Hepatocyte (in vitro differentiated cells): ENCODE measurements at regions not wholly inside any gene's neighbourhood (a gene's known extent, or its start where the extent isn't known, plus 50 kb on each side); places are given as distances from the start of the nearest gene placed in this dataset.

Experiments used
- DNase-seq: peaks from one replicate; pipeline ENCODE4 v3.0.0-alpha.2; 2016; ENCODE audit warnings: low spot score
- H2AFZ ChIP-seq: fragments of 200-600 bp; sonication (generic); 2 replicates; pipeline ENCODE4 v1.6.0; 2016; ENCODE audit warnings: antibody characterized with exemption, mild to moderate bottlenecking
- H3K27ac ChIP-seq: fragments of 200-600 bp; sonication (generic); 2 replicates; pipeline ENCODE4 v1.5.1; 2016; ENCODE audit warnings: mild to moderate bottlenecking
- H3K27me3 ChIP-seq: fragments of 200-600 bp; sonication (generic); 2 replicates; pipeline ENCODE4 v1.6.1; 2016
- H3K36me3 ChIP-seq: fragments of 200-600 bp; sonication (generic); replicated peaks from 2 replicates; pipeline ENCODE4 v1.5.1; 2016; ENCODE audit warnings: low read depth; ENCODE audit not compliant: insufficient read depth
- H3K4me1 ChIP-seq: fragments of 200-600 bp; sonication (generic); 2 replicates; pipeline ENCODE4 v1.5.1; 2016; ENCODE audit warnings: mild to moderate bottlenecking, moderate library complexity; ENCODE audit not compliant: insufficient read depth
- H3K4me2 ChIP-seq: fragments of 200-600 bp; sonication (generic); 2 replicates; pipeline ENCODE4 v1.6.0; 2016
- H3K4me3 ChIP-seq: fragments of 200-600 bp; sonication (generic); 2 replicates; pipeline ENCODE4 v1.5.1; 2016; ENCODE audit warnings: mild to moderate bottlenecking
- H3K79me2 ChIP-seq: fragments of 200-600 bp; sonication (generic); 2 replicates; pipeline ENCODE4 v1.6.0; 2017; ENCODE audit warnings: mild to moderate bottlenecking
- H3K9me2 ChIP-seq: fragments of 200-600 bp; sonication (generic); replicated peaks from 2 replicates; pipeline ENCODE4 v1.6.0; 2017; ENCODE audit warnings: mild to moderate bottlenecking; ENCODE audit not compliant: insufficient read depth
- H3K9me3 ChIP-seq: fragments of 200-600 bp; sonication (generic); 2 replicates; pipeline ENCODE4 v1.5.1; 2016; ENCODE audit warnings: low read depth, mild to moderate bottlenecking
- H4K20me1 ChIP-seq: fragments of 200-600 bp; sonication (generic); 2 replicates; pipeline ENCODE4 v1.6.0; 2016; ENCODE audit warnings: mild to moderate bottlenecking; ENCODE audit not compliant: insufficient read depth, poor library complexity, severe bottlenecking
- EZH2 ChIP-seq: fragments of 200-600 bp; sonication (generic); IDR thresholded peaks from 2 replicates; pipeline ENCODE4 v1.6.1; 2016; ENCODE audit warnings: antibody characterized with exemption, mild to moderate bottlenecking, borderline replicate concordance
- EZH2phosphoT487 ChIP-seq: fragments of 200-600 bp; sonication (generic); IDR thresholded peaks from one replicate; pipeline ENCODE4 v1.6.1; 2018; ENCODE audit warnings: antibody characterized with exemption, mild to moderate bottlenecking, low read depth, moderate library complexity; ENCODE audit not compliant: unreplicated experiment, severe bottlenecking
- WGBS: methylation state at CpG from one replicate; pipeline ENCODE4 v1.1.6; 2016; ENCODE audit warnings: low lambda C conversion rate; ENCODE audit errors: missing lambda C conversion rate; 5-methylcytosine and 5-hydroxymethylcytosine counted together
- TF ChIP-seq, protein P1 (sequence below): fragments of 200-600 bp; sonication (generic); IDR thresholded peaks from 2 replicates; pipeline ENCODE4 v1.5.1; 2016; ENCODE audit warnings: antibody characterized with exemption, mild to moderate bottlenecking; ENCODE audit not compliant: poor library complexity

- no peaks in the 10 kb centered on the region for H3K9me2 ChIP-seq
- no peak overlapping the region for H3K4me3 ChIP-seq
- H3K4me1 ChIP-seq: no peaks in the 10 kb centered on the region
- 6% methylated on average over 6 of the region's 14 CpGs for WGBS
- no peaks in the 10 kb centered on the region for H3K36me3 ChIP-seq
- H3K4me2 ChIP-seq: no peak overlapping the region
- no peaks in the 10 kb centered on the region for H3K79me2 ChIP-seq
- H3K27me3 ChIP-seq: peaks cover 96% of the 10 kb centered on the region
- no peak overlapping the region for H2AFZ ChIP-seq
- TF ChIP-seq EZH2phosphoT487: no peak
- TF ChIP-seq EZH2: peak; percentile 36
- TF ChIP-seq, protein P1, sequence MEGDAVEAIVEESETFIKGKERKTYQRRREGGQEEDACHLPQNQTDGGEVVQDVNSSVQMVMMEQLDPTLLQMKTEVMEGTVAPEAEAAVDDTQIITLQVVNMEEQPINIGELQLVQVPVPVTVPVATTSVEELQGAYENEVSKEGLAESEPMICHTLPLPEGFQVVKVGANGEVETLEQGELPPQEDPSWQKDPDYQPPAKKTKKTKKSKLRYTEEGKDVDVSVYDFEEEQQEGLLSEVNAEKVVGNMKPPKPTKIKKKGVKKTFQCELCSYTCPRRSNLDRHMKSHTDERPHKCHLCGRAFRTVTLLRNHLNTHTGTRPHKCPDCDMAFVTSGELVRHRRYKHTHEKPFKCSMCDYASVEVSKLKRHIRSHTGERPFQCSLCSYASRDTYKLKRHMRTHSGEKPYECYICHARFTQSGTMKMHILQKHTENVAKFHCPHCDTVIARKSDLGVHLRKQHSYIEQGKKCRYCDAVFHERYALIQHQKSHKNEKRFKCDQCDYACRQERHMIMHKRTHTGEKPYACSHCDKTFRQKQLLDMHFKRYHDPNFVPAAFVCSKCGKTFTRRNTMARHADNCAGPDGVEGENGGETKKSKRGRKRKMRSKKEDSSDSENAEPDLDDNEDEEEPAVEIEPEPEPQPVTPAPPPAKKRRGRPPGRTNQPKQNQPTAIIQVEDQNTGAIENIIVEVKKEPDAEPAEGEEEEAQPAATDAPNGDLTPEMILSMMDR: no peak
- no peak overlapping the region for H3K27ac ChIP-seq
- no peaks in the 10 kb centered on the region for H4K20me1 ChIP-seq
- no peak for DNase-seq
- no peaks in the 10 kb centered on the region for H3K9me3 ChIP-seq
These were observed 61.7 kb upstream of the PAX2 start for GRCh38 chr10:100683545-100684300.

DNA sequence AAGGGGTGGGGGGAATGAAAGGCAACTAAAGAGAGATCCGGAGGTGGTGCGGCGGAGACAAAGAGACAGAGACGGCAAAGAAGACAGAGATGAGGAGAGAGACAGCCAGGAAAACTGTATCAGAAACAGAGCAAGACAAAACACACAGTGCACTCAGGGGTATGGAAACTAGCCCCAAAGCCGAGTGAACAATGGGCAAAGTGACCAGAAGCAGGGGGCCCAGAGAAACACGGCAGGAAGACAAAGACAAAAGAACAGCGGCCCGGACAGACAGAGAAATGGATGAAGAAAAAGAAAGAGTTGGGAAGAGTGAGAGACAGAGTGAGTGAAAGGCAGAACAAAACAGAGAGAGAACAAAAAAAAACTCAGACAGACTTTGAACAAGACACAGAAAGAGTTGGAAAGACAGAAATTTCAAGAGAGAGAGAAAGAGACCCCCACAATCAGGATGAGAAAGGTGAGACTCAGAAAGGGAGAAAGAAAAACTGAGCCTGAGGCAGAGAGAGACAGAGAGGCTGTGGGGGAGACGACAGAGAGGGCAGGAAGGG lies 60.6 kb upstream of the PAX2 start:
- no peak for TF ChIP-seq EZH2
- TF ChIP-seq, protein P1: no peak
- no peak for TF ChIP-seq EZH2phosphoT487
- Histone ChIP-seq H3K36me3 (no peaks in the 10 kb centered on the region), H3K9me3 (no peaks in the 10 kb centered on the region), H3K4me1 (no peaks in the 10 kb centered on the region), H3K9me2 (no peaks in the 10 kb centered on the region), H3K4me3 (no peak overlapping the region), H4K20me1 (no peaks in the 10 kb centered on the region), H3K27ac (no peak overlapping the region), H3K4me2 (no peak overlapping the region), H3K27me3 (peaks cover 98% of the 10 kb centered on the region), H3K79me2 (no peaks in the 10 kb centered on the region), H2AFZ (no peak overlapping the region)
- DNase-seq: no peak
- WGBS: 9% methylated on average over 9 of the region's 9 CpGs

GRCh38 chr10:100685331-100685730 lies 60.1 kb upstream of the PAX2 start:
- Histone ChIP-seq H4K20me1 (no peaks in the 10 kb centered on the region), H3K4me2 (no peak overlapping the region), H3K4me1 (no peaks in the 10 kb centered on the region), H3K79me2 (no peaks in the 10 kb centered on the region), H2AFZ (no peak overlapping the region), H3K36me3 (no peaks in the 10 kb centered on the region), H3K9me2 (no peaks in the 10 kb centered on the region), H3K27ac (no peak overlapping the region), H3K4me3 (no peak overlapping the region), H3K27me3 (peaks cover 95% of the 10 kb centered on the region), H3K9me3 (no peaks in the 10 kb centered on the region)
- TF ChIP-seq EZH2 (peak; percentile 17), EZH2phosphoT487 (no peak)
- TF ChIP-seq, protein P1: no peak
- WGBS: 55% methylated on average over 6 of the region's 6 CpGs
- DNase-seq: no peak
